ENCODE measurements at regions not wholly inside any gene's neighbourhood (a gene's known extent, or its start where the extent isn't known, plus 50 kb on each side); places are given as distances from the start of the nearest gene placed in this dataset.
"Not testable (repeated sequence)": the region's sequence is repeated elsewhere in the genome, so short reads cannot be mapped to it uniquely, and the experiment has no call there.

DNA sequence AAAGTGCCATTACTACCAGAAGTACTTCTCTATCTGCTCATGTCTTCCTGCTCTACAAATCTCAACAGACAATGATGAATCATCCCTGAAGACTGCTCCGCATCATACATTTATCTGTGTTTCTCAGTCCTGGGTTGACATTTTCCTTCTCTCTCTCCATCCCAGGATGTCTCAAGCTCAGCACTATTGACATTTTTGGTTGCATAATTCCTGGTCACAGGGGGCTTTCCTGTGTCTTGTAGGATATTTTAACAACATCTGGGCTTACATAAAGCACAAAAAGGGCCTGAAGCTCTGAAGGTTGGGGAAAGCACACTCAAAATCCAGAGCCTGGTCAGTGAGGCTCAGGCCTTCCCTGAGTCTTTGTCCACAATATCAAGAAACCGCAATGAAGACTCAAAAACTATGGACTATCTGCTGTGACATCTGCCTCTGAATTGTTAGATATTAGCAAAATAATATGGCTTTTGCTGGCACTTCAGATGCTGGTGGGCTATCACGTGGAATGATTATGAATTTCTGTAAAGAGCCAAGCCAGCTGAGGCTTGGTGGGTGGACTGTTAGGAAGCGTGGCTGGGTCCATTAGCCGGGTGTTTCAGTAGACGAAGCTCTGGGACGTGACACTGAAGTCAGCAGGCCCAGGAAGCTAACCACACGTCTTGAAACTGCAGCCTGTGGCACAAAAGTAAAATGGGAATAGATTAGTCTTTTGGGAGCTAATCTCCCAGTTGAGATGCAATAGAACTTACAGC, 780.2 kb upstream of the TPTE start:
- intact Hi-C loops (cut with DNase I); DNase-seq (ENCODE audit: low spot score): not testable (repeated sequence)

DNA sequence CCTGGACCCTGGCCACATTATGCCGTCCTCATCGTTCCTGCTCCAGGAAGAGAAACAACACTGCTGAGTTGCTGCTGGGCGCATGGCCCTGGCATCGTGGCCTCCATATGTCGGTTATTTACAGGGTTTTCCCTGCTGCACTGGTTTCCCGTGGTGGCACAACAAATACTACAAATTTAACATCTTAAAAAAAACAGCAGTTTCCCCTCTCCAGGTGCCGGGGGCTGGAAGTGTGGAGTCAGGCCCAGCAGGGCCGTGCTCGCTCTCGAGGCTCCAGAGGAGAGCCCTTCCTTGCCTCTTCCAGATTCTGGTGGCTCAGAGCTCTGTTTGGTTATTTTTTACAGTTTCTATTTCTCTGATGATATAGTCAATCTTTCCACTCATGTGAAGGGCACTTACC, 777.8 kb upstream of the TPTE start:
- intact Hi-C loops (cut with DNase I); DNase-seq (ENCODE audit: low spot score): not testable (repeated sequence)

DNA sequence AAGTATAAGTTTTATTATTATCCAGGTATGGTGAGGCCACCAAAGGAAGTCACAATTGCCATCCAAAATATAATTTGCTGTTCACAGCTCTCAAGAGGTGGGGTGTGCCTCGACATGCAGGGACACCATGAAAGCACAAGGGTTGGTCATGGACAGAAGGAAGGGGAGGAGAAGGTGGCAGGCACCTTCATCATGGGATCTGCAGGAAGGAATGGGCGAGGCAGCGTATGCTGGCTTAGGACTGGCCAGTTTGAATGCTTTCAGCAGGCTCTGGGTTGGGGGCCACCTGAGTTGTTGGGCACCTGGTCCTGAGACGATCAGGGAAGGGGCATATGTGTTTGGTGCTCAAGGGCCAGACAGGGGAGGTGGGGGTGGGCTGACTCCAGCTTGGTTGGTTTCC, 777.2 kb upstream of the TPTE start:
- DNase-seq (ENCODE audit: low spot score); intact Hi-C loops (cut with DNase I): not testable (repeated sequence)

DNA sequence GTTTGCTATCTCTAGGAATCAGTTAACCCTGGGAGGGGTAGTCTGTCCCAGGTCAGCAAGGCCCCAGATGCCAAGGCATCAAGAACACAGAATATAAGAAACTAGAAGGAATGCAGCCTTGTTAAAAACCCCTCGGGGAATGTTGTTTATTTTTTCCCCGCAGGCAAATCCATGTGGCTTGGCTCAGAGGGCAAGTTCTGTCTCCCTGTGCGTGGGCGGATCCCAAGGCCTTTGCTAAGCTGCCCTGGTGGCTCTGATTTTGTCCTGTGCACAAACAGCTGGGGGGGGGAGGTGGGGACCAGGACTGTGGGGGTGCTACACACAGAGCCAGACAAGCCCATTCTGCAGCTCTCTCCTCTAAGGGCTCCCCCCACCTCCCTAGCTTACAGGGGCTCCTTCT, 776.8 kb upstream of the TPTE start:
- intact Hi-C loops (cut with DNase I), result not testable (repeated sequence)

DNA sequence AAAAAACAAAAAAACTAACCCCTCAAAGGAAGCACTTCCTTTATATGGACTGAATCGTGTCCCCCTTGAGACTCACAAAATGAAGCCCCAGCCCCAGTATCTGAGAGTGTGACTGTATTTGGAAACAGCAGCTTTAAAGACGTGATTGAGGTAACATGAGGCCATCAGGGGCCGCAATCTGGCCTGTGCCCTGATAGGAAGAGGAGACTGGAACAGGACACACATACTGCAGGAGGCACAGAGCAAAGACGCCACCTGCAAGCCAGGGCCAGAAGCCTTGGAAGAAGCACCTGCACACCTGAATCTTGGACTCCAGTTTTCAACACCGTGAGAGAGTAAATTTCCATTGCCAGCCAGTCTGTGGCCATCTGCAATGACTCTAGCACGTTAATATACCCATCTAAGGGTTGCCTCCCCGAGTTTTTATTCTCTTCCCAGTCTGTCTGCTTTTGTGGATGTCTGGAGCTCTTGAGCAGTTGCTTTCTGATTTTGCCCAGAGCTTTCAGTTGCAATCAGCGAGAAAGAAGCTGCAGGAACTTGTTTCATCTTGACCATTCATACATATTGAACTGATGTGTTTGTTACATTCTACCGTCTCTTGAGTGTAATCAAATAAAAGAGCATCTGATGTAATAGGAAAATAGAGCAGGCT, 775.8 kb upstream of the TPTE start:
- DNase-seq (ENCODE audit: low spot score); intact Hi-C loops (cut with DNase I): not testable (repeated sequence)

More for the DNA sequence above, 776.8 kb upstream of the TPTE start:
- not testable (repeated sequence) for DNase-seq (ENCODE audit: low spot score)

DNA sequence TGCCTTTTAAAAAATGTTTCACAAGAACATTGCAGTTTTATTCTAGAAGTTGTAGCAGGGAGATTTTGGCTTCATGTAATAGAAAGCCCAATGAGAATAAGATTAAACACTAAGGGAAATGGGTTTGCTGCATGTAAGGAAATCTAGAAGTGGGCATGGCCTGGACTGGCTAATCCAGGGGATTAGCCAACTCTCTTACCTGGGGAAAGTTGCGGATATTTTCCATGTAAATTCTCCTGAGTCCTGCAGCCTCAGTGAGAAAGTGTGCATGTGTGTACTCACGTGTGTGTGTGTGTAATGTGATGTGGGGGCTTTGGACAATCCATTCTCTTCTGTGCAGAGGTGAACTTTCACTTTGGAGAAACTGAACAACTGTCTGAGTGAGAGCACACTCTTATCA, 775.1 kb upstream of the TPTE start:
- DNase-seq (ENCODE audit: low spot score); intact Hi-C loops (cut with DNase I): not testable (repeated sequence)

DNA sequence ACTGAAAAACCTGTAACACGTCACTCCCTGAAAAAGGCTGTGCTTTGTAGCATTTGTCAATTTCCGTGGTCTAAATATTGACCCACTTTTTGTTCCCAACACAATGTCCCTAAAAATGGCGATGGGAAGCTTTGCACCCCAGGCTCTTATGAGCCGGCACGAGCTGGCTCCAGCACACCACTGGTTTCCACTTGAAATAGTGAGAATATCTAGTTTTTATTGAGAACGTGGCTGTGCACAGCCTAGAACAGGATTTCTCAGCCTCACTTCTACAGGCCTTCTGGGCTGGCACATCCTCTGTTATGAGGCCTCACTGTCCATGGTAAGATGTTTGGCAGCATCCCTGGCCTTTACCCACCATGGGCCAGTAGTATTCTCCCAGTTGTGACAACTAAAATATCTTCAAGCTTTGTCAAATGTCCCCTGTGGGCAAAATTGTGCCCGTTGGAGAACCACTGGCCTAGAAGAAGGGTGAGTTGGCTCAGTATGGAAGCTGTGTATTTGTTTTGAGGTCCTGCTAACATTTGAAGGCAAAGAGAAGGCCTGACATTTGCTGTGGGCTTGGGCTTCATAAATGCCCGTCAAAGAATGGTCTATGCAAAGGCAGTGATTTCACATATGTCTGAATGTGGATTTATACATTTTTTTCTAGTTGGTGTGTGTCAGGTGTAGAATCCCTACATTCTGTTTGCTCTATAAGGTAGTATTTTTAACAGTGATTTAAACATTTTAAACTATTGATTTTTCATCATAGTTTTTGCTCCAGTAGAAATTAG, 774.4 kb upstream of the TPTE start:
- intact Hi-C loops (cut with DNase I); DNase-seq (ENCODE audit: low spot score): not testable (repeated sequence)

DNA sequence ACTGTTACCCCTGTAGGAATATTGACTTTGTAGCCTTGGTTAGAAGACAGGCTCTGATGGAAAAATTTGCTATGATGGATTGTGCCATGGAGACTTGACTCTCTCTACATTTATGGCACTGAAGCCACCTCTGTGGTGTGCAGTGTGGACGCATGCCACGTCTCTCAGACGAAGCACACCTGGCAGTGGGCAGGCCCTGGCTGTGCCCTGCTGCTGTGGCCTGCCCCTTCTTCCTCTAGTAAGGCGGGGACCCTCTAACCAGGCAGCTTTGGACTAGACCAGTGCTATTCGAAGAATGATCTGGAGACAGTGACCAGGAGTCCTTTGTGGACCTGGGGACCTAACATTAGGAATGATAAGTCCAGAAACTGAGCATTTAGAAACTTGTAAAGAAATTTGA, 773.5 kb upstream of the TPTE start:
- intact Hi-C loops (cut with DNase I); DNase-seq (ENCODE audit: low spot score): not testable (repeated sequence)

DNA sequence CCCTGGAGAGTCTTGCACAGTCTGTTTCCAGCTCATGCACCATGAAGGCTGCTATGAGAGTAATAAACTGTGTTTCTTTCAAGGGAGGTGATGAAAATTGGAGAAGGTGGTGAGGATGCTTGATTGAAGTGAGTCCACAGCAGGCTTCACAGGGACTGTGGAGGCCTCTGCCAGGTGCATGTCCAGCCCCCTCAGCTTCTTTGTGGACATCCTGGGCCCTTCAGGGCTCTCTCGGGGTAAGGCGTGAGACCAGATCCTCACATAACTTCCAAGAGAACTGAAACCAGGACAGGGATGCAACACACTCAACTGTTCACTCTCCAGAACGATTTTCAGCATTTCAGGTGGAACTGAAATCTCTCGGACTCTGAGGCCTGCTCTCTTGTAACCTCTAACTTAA, 772.9 kb upstream of the TPTE start:
- intact Hi-C loops (cut with DNase I); DNase-seq (ENCODE audit: low spot score): not testable (repeated sequence)

DNA sequence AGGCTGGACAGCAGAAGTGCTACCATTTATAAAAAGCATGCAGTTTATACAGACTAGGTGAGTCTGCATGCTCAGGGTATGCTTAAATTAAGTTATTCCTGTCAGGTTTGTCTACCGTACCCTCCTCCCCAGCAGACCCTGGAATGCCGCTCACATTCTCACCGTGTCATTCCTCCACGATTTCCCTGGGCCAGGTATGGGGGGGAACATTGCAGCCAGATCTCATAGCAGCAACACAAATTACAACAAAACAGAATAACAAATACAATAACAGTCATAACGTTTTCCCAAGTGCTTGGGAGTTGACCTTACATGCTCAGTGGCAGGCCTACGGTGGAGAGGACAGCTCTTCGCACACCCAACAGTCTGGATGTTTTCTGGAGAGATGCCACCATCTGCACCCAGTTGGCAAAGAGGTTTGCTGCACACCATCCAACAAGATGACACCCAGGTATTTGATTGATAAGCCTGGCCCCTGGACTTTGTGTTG, 771.6 kb upstream of the TPTE start:
- DNase-seq (ENCODE audit: low spot score); intact Hi-C loops (cut with DNase I): not testable (repeated sequence)

DNA sequence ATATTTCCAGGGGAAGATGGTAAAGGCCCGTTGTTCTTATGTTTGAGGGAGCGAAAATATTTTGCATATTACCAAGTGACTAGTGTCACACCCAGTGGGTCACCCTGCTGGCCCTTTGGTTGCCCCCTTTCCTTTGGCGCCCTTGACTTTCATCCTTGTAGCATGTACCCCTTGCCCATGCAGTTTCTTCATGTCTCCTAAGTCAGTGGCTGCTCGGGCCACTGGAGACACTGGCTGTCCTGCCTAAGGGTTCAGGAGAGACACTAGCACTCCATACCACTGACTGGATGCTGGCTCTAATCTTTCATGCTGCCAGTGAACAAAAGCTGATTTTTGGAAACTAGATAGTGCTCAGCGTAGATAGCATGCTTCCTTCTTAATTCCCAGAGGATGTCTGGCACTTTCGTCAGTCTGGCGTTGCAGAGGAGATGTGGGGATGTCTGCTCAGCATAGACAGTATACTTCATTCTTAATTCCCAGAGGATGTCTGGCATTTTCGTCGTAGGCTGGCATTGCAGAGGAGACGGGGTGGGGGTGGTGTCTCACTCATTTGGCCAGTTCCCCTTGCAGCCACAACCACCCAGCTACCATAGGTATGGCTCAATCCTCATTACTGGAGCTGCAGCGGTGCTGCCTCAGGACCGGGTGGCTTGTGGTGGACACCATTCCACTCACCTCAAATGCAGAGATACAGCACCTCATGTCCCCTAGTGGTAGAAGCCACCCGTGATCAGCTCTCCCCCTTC, 770.9 kb upstream of the TPTE start:
- peak; percentile 81 for DNase-seq (ENCODE audit: low spot score)
- intact Hi-C loops (cut with DNase I), result no loop called here

DNA sequence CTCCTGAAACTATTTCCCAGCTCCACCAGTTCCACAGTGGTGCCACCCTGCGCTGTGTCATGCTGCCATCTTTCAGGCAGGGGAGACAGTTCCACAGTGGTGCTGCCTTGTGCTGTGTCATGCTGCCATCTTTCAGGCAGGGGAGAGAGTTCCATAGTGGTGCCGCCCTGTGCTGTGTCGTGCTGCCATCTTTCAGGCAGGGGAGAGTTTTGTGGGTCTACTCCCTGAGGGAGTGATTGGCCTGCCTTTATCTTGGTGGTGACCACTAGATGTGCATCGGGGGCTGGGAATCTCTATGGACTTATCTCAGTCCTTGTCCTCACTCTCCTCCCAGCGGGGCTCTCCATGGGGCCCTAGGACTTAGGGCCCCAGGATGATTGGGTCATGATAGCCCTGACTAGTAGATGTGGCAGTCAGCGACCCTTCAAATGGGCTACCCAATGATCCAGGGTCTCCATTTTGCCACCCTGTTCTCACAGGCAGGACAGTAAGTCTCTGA, 770.2 kb upstream of the TPTE start:
- intact Hi-C loops (cut with DNase I), result not testable (repeated sequence)
- peak; percentile 79 for DNase-seq (ENCODE audit: low spot score)

DNA sequence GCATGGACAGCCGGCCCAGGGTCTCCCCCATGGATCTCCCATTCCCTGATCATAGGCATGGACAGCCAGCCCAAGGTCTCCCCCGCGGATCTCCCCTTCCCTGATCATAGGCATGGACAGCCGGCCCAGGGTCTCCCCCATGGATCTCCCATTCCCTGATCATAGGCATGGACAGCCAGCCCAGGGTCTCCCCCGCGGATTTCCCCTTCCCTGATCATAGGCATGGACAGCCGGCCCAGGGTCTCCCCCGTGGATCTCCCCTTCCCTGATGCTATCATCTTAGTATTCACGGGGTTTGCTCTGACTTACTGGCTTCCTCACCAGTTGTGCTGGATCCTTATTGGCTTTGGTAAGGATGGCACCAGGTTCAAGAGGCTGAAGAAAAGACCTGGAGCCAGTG, 769.4 kb upstream of the TPTE start:
- DNase-seq (ENCODE audit: low spot score), result not testable (repeated sequence)

DNA sequence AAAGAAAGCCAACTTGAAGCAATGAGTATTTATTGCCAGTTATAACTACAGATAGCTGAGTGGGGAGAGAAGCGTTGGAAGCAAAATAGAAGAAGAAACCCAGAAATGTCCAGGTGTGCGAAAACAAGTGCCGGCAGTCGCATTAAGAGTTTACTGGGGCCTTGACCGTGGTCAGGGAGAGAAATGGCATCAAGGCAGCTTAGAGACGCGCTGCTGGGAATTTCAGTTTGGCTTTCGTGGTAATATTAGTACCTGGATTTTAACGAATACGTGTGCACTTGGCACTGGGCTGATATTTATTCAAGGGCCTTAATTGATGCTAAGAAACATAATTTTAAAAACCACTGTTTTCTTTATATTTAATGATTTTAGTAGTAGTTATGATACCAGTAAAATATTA, 767.9 kb upstream of the TPTE start:
- intact Hi-C loops (cut with DNase I); DNase-seq (ENCODE audit: low spot score): not testable (repeated sequence)

More for the DNA sequence above, 769.4 kb upstream of the TPTE start:
- intact Hi-C loops (cut with DNase I), result not testable (repeated sequence)

DNA sequence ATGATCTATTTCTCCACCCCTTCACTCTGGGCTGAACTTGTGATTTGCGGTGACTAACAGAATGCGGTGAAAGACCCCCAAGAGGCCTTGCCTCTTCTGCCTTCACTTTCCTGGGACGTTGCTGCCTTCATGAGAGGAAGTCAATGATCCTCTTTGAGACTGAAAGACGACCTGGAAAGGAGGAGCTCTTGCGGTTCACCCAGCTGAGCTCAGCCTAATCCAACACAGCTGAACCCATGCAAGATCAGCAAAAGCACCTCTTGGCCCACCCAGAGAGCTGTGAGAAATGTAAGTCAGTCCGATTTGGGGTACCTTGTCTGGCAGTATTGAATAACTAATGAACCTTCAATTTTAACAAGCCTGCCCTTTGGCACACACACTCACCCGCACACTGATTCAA, 767.4 kb upstream of the TPTE start:
- intact Hi-C loops (cut with DNase I), result no loop called here
- DNase-seq (ENCODE audit: low spot score), result no peak

DNA sequence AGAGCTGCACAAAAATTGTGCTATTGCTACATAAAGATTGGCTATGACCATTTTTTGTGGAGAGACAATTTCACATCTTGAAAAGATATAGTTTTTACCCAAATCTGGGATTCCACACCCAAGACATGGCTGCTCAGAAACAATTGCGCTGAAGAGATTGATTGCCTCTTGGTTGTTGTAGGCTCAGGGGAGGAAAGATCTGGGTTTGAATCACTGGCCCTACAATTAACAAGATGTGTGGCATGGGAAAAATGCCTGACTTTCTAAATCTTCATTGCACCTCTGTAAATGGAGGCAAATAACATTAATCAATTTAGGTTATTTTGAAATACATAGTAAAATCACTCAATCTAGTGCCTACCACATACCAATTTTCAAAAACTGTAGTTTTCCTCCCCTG, 766.9 kb upstream of the TPTE start:
- intact Hi-C loops (cut with DNase I); DNase-seq (ENCODE audit: low spot score): not testable (repeated sequence)

DNA sequence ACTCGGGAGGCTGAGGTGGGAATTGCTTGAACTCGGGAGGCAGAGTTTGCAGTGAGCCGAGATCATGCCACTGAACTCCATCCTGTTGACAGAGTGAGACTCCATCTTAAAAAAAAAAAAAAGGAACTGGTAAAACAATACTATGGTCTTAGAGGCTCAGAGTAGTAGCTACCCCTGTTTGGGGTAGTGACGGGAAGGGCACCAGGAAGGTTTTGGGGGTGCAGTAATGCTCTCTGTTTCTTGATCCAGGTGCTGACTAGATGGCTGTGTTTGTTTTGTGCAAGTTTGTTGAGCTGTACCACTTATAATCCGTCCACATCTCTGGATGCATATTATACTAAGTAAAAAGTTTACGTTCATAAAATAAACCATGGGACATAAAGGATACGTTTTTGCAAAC, 765.8 kb upstream of the TPTE start:
- no peak for DNase-seq (ENCODE audit: low spot score)
- intact Hi-C loops (cut with DNase I), result no loop called here

DNA sequence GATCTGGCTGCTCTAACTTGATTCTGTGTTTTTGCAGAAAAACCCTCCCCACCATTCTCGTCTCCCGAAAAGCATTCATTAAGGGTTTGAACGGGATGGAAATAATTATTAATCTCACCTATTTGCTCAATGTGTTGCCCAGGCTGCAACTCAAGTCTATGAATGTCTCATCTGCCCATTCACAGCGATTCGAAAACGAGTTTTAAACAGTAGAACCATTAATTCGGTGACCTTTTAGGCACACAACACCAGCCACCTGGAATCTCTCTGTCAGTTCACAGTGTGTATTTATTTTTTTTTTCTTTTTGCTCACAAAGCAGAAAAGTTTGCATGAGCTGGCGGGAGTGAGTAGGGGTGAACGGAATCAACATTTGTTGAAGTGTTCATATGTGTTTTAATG, 764.7 kb upstream of the TPTE start:
- intact Hi-C loops (cut with DNase I), result no loop called here
- DNase-seq (ENCODE audit: low spot score), result no peak

DNA sequence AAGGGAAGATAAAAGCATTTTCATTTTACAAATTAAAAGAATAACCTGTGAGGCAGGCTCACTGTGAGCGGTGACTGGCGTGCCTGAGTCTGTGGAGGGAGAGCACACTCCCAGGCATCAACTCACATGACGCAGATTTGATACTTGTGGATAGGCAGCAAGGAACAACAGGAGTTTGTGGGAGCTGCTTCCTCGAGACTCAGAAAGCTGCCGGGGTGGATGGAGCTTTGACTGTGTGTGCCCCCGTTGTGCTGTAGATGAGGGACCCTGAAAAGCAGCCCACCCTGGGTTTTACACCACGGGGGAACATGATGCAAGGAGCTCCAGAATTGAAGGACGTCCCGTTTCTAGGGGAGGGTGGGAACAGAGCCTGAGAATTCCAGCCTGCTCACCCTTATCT, 764.3 kb upstream of the TPTE start:
- DNase-seq (ENCODE audit: low spot score); intact Hi-C loops (cut with DNase I): not testable (repeated sequence)
